Fibroblast of lung (primary cell): ENCODE measurements at regions not wholly inside any gene's neighbourhood (a gene's known extent, or its start where the extent isn't known, plus 50 kb on each side); places are given as distances from the start of the nearest gene placed in this dataset.

ENCODE experiments used
- CTCF ChIP-seq, 2 donors: IDR thresholded peaks in 1 of 2; conservative IDR thresholded peaks in 1 of 2; 1 replicate in 1 of 2; 2 replicates in 1 of 2; pipeline ENCODE4 v1.5.1; 2011 to 2012; ENCODE audit warnings: low read length in 2 of 2, control low read depth in 1 of 2, inconsistent platforms in 1 of 2, low read depth in 1 of 2, mild to moderate bottlenecking in 1 of 2
- EZH2 ChIP-seq: IDR thresholded peaks from 2 replicates; pipeline ENCODE4 v1.5.1; 2012; ENCODE audit warnings: low read length, control low read depth, mild to moderate bottlenecking; ENCODE audit errors: missing control alignments

- no peak for TF ChIP-seq CTCF (conservative IDR thresholded peaks at IDR 0.05 in 1 of 2, IDR thresholded peaks at IDR 0.05 in 1 of 2; ENCODE audit: low read depth in 1 of 2, low read length in 2 of 2)
- no peak for TF ChIP-seq EZH2
Measured at GRCh38 chr15:92315595-92316211, 78.0 kb upstream of the ST8SIA2 start.
